ENCODE measurements at regions not wholly inside any gene's neighbourhood (a gene's known extent, or its start where the extent isn't known, plus 50 kb on each side); places are given as distances from the start of the nearest gene placed in this dataset.
A peak's percentile ranks its signal among the peaks of the same experiment; 100 is the strongest.
"Not testable (repeated sequence)": the region's sequence is repeated elsewhere in the genome, so short reads cannot be mapped to it uniquely, and the experiment has no call there.

- not testable (repeated sequence) for DNase-seq
Measured at GRCh38 chr5:166804693-166805092, 1486.8 kb upstream of the WWC1 start.

DNA sequence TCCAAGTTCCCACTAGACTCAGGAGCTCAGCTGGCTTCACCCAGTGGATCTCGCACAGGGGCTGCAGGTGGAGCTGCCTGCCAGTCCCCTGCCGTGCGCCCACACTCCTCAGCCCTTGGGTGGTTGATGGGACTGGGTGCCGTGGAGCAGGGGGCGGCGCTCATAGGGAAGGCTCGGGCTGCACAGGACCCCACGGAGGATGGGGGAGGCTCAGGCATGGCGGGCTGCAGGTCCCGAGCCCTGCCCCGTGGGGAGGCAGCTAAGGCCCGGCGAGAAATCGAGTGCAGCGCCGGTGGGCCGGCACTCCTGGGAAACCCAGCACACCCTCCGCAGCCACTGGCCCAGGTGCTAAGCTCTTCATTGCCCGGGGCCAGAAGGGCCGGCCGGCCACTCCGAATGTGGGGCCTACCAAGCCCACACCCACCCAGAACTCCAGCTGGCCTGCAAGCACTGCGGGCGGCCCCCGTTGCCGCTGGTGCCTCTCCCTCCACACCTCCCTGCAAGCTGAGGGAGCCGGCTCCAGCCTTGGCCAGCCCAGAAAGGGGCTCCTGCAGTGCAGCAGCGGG is 1481.3 kb upstream of the WWC1 start:
- not testable (repeated sequence) for DNase-seq

DNA sequence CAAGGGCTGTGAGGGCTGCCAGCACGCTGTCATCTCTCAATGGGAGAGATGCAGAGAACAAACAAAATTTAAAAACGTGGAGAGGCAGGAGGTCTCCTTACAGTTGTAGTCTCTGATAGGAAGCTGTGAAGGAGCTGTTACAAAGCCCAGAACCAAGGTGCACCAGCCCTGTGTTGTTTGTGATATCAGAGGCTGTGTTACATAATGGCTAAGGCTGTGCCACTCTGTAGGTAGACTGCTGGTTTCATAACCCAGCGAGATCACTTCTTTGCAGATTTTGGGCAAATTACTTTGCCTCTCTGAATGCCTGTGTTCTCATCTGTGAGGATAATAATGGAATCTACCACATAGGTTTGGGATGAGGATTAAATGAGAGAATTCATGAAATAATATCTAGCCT is 1480.7 kb upstream of the WWC1 start:
- no peak for DNase-seq

DNA sequence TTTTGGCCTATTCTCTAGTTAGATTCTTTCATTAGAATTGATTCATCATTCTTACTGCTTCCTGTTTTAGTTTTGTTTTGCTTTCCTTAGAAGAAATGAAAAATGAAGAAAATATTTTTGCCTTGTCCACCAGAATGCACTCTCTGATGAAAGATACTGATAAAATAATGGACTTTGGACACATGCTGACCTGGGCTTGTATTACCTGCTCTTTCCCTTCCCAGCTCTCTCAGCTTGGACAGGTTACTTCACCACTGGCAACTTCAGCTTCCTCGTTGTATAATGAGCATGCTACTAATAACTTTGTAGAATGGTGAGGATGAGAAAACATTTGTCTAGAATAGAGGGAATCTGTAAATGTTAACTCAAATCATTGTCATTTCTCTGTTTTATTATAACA is 1468.1 kb upstream of the WWC1 start:
- no peak for DNase-seq

GRCh38 chr5:166834246-166834645 is 1457.2 kb upstream of the WWC1 start:
- no peak for DNase-seq

- peak; percentile 12 to 52 (median 33) for DNase-seq
Measured at GRCh38 chr5:166845044-166845443, 1446.4 kb upstream of the WWC1 start.

GRCh38 chr5:166856791-166857190 is 1434.7 kb upstream of the WWC1 start:
- DNase-seq, result no peak

GRCh38 chr5:166860426-166860825 is 1431.0 kb upstream of the WWC1 start:
- no peak for DNase-seq

DNA sequence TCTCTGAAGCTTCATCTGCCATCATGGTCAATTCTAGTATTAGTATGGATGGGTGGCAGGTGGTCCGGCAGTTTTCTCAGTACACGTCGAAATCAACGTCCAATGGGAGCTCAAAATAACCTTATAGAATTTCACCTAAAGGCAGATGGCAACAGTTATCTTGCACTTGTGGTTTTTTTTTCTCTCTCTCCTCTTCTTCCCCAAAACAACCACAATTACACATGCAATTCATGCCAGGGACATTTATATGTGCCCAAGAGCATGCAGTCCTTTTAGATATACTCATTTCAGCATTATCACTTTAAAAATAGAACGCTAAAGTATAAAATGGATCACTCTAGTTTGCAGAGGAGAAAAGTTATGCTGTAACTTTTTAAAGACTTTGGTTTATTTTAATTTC is 1428.9 kb upstream of the WWC1 start:
- DNase-seq, result no peak

GRCh38 chr5:166865206-166865605 is 1426.2 kb upstream of the WWC1 start:
- DNase-seq, result no peak

DNA sequence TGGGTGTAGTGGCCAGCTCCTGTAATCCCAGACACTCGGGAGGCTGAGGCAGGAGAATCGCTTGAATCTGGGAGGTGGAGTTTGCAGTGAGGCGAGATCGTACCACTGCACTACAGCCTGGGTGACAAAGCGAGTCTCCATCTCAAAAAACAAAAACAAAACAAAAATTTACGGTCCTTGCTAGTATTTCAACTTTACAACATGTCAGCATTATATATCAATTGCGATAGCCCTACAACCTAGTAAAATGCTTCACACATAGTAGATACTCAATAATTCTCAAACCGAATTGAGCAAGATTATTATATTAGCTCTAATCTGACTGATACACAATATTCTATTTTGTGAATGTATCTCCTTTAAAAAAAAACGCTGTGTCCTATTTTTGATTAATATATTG is 1411.0 kb upstream of the WWC1 start:
- DNase-seq, result no peak

DNA sequence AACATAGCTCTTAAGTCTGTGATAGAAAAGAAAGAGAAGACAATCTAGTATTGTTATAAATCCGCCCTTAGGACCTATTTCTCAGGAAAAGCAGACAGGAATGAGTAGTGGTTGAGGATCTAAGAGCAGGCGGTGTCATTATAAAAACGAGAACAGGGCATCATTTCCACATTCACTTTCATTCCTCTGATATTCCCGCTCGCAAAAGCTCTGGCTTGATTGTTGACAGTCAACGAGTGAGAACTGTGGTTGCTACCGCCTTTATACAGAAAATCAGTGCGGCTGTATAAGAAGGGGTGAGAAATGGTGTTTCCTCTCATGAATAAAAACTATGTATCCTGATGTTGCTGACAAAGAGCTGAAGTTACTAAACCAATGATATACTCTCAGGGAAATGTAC is 1409.6 kb upstream of the WWC1 start:
- DNase-seq, result no peak

- no peak for DNase-seq
Measured at GRCh38 chr5:166883016-166883415, 1408.4 kb upstream of the WWC1 start.

DNA sequence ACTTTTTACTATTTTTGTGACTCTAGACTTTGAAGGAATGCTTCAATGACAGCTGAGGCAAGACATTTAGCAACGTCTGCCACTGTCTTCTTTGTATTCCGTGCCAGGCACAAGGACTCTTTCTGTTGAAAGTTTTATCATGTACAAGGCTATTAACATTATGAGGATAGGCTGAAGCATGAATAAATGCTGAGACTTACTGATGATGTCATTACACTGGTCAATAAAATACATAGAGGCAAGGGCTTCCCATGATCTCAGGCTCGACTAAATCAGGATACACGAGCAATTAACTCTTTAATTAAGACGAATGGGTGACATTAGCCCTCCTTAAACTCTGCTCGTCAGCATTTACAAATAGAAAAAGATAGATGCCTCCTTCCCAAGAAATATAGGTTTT is 1393.3 kb upstream of the WWC1 start:
- no peak for DNase-seq

DNA sequence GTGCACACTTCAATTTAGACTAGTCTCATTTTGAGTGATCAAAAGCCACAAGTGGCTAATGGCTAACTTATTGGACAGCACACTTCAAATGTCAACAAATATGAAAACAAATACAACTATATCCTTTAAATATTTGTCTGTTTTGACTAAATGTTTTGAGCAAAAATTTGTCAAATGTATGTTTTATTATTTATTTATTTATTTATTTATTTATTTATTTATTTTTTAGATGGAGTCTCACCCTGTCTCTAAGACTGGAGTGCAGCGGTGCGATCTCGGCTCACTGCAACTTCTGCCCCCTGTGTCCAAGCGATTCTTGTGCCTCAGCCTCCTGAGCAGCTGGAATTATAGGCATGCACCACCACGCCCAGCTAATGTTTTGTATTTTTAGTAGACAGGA is 1392.1 kb upstream of the WWC1 start:
- DNase-seq, result no peak

DNA sequence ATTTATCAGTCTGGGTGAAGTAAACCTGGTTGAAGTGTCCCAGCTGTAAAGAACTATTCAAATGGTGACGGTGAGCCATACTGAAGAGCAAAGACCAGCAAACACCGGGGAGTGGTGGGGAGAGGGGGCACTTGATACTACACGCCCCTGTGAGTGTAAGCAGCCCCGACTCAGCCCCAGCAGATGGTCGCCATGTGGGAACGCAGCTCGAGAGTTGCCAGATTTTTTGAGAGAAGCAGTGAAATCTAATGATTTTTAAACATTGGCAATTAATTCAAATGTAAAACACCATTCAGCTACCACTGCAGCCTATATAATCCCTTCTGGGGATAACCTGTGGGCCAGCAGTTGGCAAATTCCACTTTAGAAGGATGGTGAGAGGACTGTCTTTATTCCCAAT is 1386.9 kb upstream of the WWC1 start:
- peak in 1 of 3 donors; percentile 3 for DNase-seq

DNA sequence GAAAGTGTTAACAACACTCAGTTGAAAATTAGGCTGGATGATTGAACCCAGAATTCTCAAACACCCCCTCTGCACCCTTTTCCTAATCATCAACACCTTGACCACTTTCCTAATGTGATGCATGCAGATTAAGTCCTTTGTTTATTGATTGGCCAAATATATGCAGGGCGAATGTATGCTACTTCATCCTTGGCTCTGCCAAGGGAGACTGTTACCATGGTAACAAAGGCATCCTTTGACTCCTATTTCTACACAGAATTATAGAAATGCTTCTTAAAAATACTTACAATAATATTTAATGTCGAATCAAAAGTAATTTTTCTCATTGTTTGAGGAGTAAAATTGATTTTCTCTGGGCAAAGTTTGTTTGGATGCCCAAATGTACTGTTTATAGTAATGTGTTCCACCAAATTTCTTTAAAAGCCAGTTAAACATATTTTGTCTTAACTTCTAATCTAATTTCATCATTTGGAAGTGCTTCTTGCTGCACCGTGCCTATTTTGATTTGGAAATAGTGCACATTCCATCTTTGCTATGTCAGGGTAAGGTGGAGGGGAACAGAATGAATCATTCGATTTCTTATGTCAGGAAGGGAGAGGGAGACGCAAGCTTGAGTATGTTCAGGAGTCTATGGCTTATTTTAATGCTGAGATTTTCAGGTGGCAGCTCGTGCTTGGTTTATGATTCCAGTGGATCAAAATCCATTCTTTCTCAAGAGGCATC is 1384.3 kb upstream of the WWC1 start:
- DNase-seq, result peak in 1 of 3 donors; percentile 53

DNA sequence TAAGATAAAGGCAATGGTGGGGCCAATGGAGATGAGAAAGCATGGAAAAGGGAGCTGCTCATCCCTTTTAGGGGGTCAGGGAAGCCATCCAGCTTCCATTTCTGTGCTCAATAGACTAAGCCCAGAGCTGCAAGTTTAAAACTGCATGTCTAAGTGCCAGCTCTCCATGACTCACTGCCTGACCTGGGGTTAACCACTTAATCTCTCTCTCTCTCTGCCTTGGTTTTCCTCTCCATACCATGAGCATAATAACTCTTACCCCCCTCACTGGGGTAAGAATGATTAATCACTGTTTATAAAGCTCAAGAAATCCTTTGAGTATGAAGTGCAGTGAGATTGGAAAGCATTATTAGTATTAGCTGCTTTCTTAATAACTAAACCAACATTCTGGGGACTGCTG is 1382.4 kb upstream of the WWC1 start:
- peak in 1 of 3 donors; percentile 69 for DNase-seq

DNA sequence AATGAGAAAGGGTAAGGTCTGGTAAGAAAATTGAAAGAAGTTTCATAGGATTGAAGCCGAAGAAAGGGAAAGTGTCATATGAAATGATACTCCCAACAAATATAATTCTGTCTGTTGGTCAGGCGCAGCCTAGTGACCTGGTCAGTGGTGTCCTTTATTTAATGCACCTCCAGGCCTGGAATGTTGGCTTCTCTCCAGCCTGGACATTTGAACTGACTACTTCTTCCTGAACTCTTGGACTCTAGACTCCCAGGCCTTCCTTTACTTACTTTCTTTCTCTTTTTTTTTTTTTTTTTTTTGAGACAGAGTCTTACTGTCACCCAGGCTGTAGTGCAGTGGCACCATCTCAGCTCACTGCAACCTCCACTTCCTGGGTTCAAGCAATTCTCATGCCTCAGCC is 1381.5 kb upstream of the WWC1 start:
- DNase-seq, result no peak

DNA sequence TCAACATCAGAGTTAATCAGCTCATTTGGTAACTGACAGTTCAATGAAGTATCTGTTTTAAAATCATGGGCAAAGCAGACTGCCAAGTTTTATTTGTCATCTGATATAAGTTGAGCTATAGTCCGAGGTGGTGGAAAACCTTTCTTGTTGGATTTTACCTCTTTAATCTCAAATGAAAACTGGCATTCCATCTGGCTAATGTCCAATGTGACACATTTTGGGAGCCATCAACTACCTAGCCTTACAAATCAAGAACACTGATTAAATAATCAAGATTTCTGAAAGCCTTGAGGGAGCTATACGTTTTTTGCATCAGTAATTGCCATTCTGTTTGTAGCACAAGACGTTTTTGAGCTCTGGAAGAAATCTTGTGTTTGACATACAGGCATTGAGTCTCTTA is 1380.5 kb upstream of the WWC1 start:
- no peak for DNase-seq

DNA sequence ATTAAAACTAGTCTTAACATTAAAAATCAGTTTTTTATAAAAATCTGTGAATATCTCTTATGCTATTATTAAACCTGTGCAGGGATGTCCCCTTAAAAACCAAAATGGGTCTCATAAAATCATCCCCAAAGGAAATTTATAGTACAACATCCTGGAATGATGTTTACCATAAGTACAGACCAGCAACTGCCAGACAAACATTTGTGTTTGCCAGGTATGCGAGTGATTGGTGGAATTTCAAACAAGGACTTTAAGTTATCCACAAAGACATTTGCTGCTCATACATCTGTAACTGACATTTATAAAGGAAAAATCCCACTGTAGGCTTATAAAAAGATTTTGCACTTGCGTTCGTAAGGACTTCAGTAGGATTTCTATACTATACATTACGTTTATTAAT is 1375.4 kb upstream of the WWC1 start:
- DNase-seq, result no peak

DNA sequence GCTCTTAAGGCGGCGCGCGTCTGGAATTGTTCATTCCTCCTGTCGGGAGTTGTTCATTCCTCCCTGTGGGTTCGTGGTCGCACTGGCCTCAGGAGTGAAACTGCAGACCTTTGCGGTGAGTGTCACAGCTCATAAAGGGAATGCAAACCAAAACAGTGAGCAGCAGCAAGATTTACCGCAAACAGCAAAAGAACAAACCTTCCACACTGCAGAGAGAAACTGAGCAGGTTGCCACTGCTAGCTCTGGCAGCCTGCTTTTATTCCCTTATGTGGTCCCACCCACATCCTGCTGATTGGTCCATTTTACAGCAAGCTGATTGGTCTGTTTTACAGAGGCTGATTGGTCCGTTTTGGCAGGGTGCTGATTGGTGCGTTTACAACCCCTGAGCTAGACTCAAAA is 1365.3 kb upstream of the WWC1 start:
- no peak for DNase-seq

GRCh38 chr5:166926806-166927475 is 1364.5 kb upstream of the WWC1 start:
- not testable (repeated sequence) for DNase-seq

Measured in muscle of back (tissue), 3 donors.